HEK293 (cell line): ENCODE measurements at regions not wholly inside any gene's neighbourhood (a gene's known extent, or its start where the extent isn't known, plus 50 kb on each side); places are given as distances from the start of the nearest gene placed in this dataset.
"Not testable (repeated sequence)": the region's sequence is repeated elsewhere in the genome, so short reads cannot be mapped to it uniquely, and the experiment has no call there.

ENCODE experiments used
- CTCF ChIA-PET: fragments of 350-600 bp; formaldehyde crosslinking; extraction: SDS; loops from one replicate; lab custom pipeline; 2021; ENCODE audit warnings: antibody characterized with exemption; lab: Yijun Ruan, JAX
- POLR2A ChIA-PET: fragments of 300-600 bp; formaldehyde crosslinking; extraction: SDS; loops from one replicate; lab custom pipeline; 2020; ENCODE audit warnings: antibody characterized with exemption, inconsistent platforms; lab: Yijun Ruan, JAX
- H3K27ac ChIP-seq: fragments of 200-500 bp; sonication (Bioruptor generic); 2 replicates; pipeline ENCODE4 v1.5.1; 2014; ENCODE audit warnings: low read depth, low read length, control low read depth, inconsistent platforms; ENCODE audit errors: extremely low read depth
- H3K36me3 ChIP-seq, 2 experiments: fragments of 200-500 bp in 1 of 2; sonication (Bioruptor generic) in 1 of 2; 1 replicate in 1 of 2; 2 replicates in 1 of 2; pipeline ENCODE4 v1.5.1; 2014 to 2017; ENCODE audit warnings: inconsistent platforms in 2 of 2, low read length in 2 of 2; ENCODE audit not compliant: control insufficient read depth in 2 of 2, insufficient read depth in 1 of 2
- H3K4me1 ChIP-seq: fragments of 200-500 bp; sonication (Bioruptor generic); 2 replicates; pipeline ENCODE4 v1.5.1; 2014; ENCODE audit warnings: mild to moderate bottlenecking, low read length, inconsistent platforms; ENCODE audit not compliant: control insufficient read depth, insufficient read depth
- H3K4me3 ChIP-seq: 2 replicates; pipeline ENCODE4 v1.5.1; 2011; ENCODE audit warnings: low read depth, mild to moderate bottlenecking, control low read depth, low read length, moderate library complexity
- H3K9me3 ChIP-seq: fragments of 200-500 bp; sonication (Bioruptor generic); 2 replicates; pipeline ENCODE4 v1.5.1; 2014; ENCODE audit warnings: low read depth, low read length, inconsistent platforms; ENCODE audit not compliant: control insufficient read depth, insufficient read depth
- EGR2 ChIP-seq: fragments of 450-650 bp; formaldehyde crosslinking; IDR thresholded peaks from 2 replicates; pipeline ENCODE4 v1.5.1; 2016; ENCODE audit warnings: low read depth, missing biosample characterization, missing genetic modification characterization
- INSM2 ChIP-seq: fragments of 450-650 bp; formaldehyde crosslinking; IDR thresholded peaks from 2 replicates; pipeline ENCODE4 v1.5.1; 2016; ENCODE audit warnings: missing biosample characterization, missing genetic modification characterization
- YY2 ChIP-seq: fragments of 450-650 bp; formaldehyde crosslinking; IDR thresholded peaks from 2 replicates; pipeline ENCODE4 v1.5.1; 2016; ENCODE audit warnings: missing biosample characterization, missing genetic modification characterization
- ZBTB17 ChIP-seq: fragments of 450-650 bp; formaldehyde crosslinking; IDR thresholded peaks from 2 replicates; pipeline ENCODE4 v1.5.1; 2016; ENCODE audit warnings: missing biosample characterization, missing genetic modification characterization
- ZBTB21 ChIP-seq: fragments of 450-650 bp; formaldehyde crosslinking; IDR thresholded peaks from 2 replicates; pipeline ENCODE4 v1.5.1; 2017; ENCODE audit warnings: missing biosample characterization, missing genetic modification characterization
- ZBTB26 ChIP-seq: fragments of 450-650 bp; formaldehyde crosslinking; optimal IDR thresholded peaks from 2 replicates; pipeline ENCODE3; 2016; ENCODE audit warnings: missing biosample characterization, mild to moderate bottlenecking, missing genetic modification characterization
- ZBTB44 ChIP-seq: fragments of 450-650 bp; IDR thresholded peaks from 2 replicates; pipeline ENCODE4 v1.5.1; 2018; ENCODE audit warnings: missing biosample characterization, mild to moderate bottlenecking, missing genetic modification characterization
- ZBTB7A ChIP-seq: fragments of 450-650 bp; formaldehyde crosslinking; IDR thresholded peaks from 2 replicates; pipeline ENCODE4 v1.5.1; 2016; ENCODE audit warnings: low read depth, missing biosample characterization, missing genetic modification characterization
- ZNF112 ChIP-seq: fragments of 450-650 bp; formaldehyde crosslinking; IDR thresholded peaks from 2 replicates; pipeline ENCODE4 v1.5.0; 2017; ENCODE audit warnings: missing biosample characterization, missing genetic modification characterization
- ZNF311 ChIP-seq: fragments of 450-650 bp; formaldehyde crosslinking; IDR thresholded peaks from 2 replicates; pipeline ENCODE4 v1.5.1; 2017; ENCODE audit warnings: missing biosample characterization, missing genetic modification characterization, borderline replicate concordance
- ZNF398 ChIP-seq: fragments of 450-650 bp; formaldehyde crosslinking; IDR thresholded peaks from 2 replicates; pipeline ENCODE4 v1.5.1; 2017; ENCODE audit warnings: missing biosample characterization, missing genetic modification characterization
- ZNF544 ChIP-seq: fragments of 450-650 bp; formaldehyde crosslinking; IDR thresholded peaks from 2 replicates; pipeline ENCODE4 v1.5.0; 2017; ENCODE audit warnings: missing biosample characterization, missing genetic modification characterization
- ZNF561 ChIP-seq: fragments of 450-650 bp; IDR thresholded peaks from 2 replicates; pipeline ENCODE4 v1.5.1; 2018; ENCODE audit warnings: missing biosample characterization, missing genetic modification characterization, borderline replicate concordance
- ZNF626 ChIP-seq: fragments of 450-650 bp; sonication (Bioruptor Pico); formaldehyde crosslinking; IDR thresholded peaks from 2 replicates; pipeline ENCODE4 v1.5.1; 2018; ENCODE audit warnings: missing biosample characterization, missing genetic modification characterization, inconsistent platforms
- ZNF701 ChIP-seq: fragments of 450-650 bp; formaldehyde crosslinking; IDR thresholded peaks from 2 replicates; pipeline ENCODE4 v1.5.1; 2016; ENCODE audit warnings: missing biosample characterization, missing genetic modification characterization
- ZNF747 ChIP-seq: fragments of 450-650 bp; formaldehyde crosslinking; IDR thresholded peaks from 2 replicates; pipeline ENCODE4 v1.5.1; 2016; ENCODE audit warnings: missing biosample characterization, missing genetic modification characterization
- ZNF837 ChIP-seq: fragments of 450-650 bp; formaldehyde crosslinking; IDR thresholded peaks from 2 replicates; pipeline ENCODE4 v1.5.1; 2016; ENCODE audit warnings: missing biosample characterization, missing genetic modification characterization

DNA sequence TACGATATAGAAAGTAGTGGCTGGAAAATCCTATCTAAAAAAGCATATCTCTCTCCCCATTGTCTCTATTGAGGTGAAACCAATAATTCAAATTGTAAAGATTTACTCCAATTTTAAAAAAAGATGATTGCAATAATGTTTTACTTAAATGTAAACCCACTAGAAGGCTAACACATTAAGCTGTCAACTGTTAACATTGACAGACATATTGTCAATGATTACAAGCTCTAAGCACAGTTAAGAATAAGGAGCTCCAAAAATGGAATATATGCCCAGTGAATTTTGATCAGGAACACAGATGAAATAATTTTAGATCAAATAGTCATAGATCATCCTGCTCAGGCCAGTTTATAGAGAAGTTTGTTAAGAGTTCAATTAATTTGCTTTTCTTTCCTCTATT lies 123.6 kb upstream of the NETO1 start:
- POLR2A ChIA-PET: no interaction called here
- H3K4me1 ChIP-seq: no peaks in the 10 kb centered on the region
- TF ChIP-seq ZNF544 (tag by site-specific recombination): no peak
- no peak for TF ChIP-seq ZNF311 (tag by site-specific recombination)
- no peak for TF ChIP-seq ZNF626 (tag by site-specific recombination)
- no peak for TF ChIP-seq ZNF112
- TF ChIP-seq ZNF701: no peak
- TF ChIP-seq ZNF837 (tag by site-specific recombination): no peak
- no peak for TF ChIP-seq ZBTB44 (tag by site-specific recombination)
- no peak for TF ChIP-seq ZBTB17 (tag by site-specific recombination)
- TF ChIP-seq ZBTB26 (tag by site-specific recombination): no peak
- TF ChIP-seq ZBTB7A (tag by site-specific recombination): no peak
- no peak for TF ChIP-seq ZNF747 (tag by site-specific recombination)
- TF ChIP-seq INSM2 (tag by site-specific recombination): no peak
- TF ChIP-seq, all 188 proteins: peak for 0
- H3K27ac ChIP-seq: no peak overlapping the region
- no peaks in the 10 kb centered on the region for H3K36me3 ChIP-seq
- CTCF ChIA-PET: interaction anchor here (0.9 kb wide), 1 partner anchor 17 kb away, joined by 4 read pairs; no protein-coding TSS in a partner anchor
- no peak overlapping the region for H3K4me3 ChIP-seq
- H3K9me3 ChIP-seq: no peaks in the 10 kb centered on the region

GRCh38 chr18:72987570-72987969 lies 119.8 kb upstream of the NETO1 start:
- H3K27ac ChIP-seq, H3K4me1 ChIP-seq, H3K4me3 ChIP-seq, H3K9me3 ChIP-seq, H3K36me3 ChIP-seq, CTCF ChIA-PET, POLR2A ChIA-PET: not testable (repeated sequence)

- Histone ChIP-seq H3K27ac (no peak overlapping the region), H3K9me3 (no peaks in the 10 kb centered on the region), H3K4me1 (no peaks in the 10 kb centered on the region), H3K36me3 (no peaks in the 10 kb centered on the region), H3K4me3 (no peak overlapping the region)
- TF ChIP-seq ZBTB21 (tag by site-specific recombination): no peak
- no peak for TF ChIP-seq EGR2
- TF ChIP-seq ZNF398 (tag by site-specific recombination): no peak
- TF ChIP-seq ZNF561 (tag by site-specific recombination): no peak
- no peak for TF ChIP-seq YY2 (tag by site-specific recombination)
- TF ChIP-seq ZNF701: no peak
- ChIA-PET CTCF (no interaction called here), POLR2A (no interaction called here)
These were observed 118.3 kb upstream of the NETO1 start for GRCh38 chr18:72986103-72986502.
